Esophagus muscularis mucosa (tissue), 4 donors: ENCODE measurements at regions not wholly inside any gene's neighbourhood (a gene's known extent, or its start where the extent isn't known, plus 50 kb on each side); places are given as distances from the start of the nearest gene placed in this dataset.

Experiments
- DNase-seq: peaks from one replicate; pipeline ENCODE4 v3.0.0-alpha.2; 2017; ENCODE audit errors: extremely low spot score
- H3K27ac ChIP-seq, 4 donors: fragments of 200-600 bp; sonication (generic); replicated peaks in 1 of 4; 1 replicate in 3 of 4; 2 replicates in 1 of 4; pipeline ENCODE4 v1.5.1; 2016 to 2019; ENCODE audit warnings: mild to moderate bottlenecking in 1 of 4
- H3K27me3 ChIP-seq, 4 donors: fragments of 200-600 bp; sonication (generic); one replicate each; pipeline versions ENCODE4 v1.5.1 to v1.6.0; 2016 to 2019
- H3K36me3 ChIP-seq, 4 donors: fragments of 200-600 bp; sonication (generic); one replicate each; pipeline ENCODE4 v1.5.1; 2016 to 2019
- H3K4me1 ChIP-seq, 4 donors: fragments of 200-600 bp; sonication (generic); one replicate each; pipeline ENCODE4 v1.5.1; 2016 to 2019
- H3K4me3 ChIP-seq, 4 donors: fragments of 200-600 bp; sonication (generic); 1 replicate in 2 of 4; 2 replicates in 2 of 4; pipeline ENCODE4 v1.5.1; 2016 to 2019; ENCODE audit warnings: mild to moderate bottlenecking in 4 of 4, moderate library complexity in 1 of 4
- H3K9me3 ChIP-seq, 4 donors: fragments of 200-600 bp; sonication (generic); 1 replicate in 3 of 4; 2 replicates in 1 of 4; pipeline ENCODE4 v1.5.1; 2016 to 2019
- EP300 ChIP-seq: sonication (generic); formaldehyde crosslinking; IDR thresholded peaks from one replicate; pipeline ENCODE4 v1.6.1; 2017; ENCODE audit warnings: antibody characterized with exemption
- POLR2A ChIP-seq: fragments of 450-650 bp; IDR thresholded peaks from one replicate; pipeline ENCODE4 v1.6.1; 2017; ENCODE audit warnings: antibody characterized with exemption, moderate library complexity, mild to moderate bottlenecking, low read depth
- POLR2AphosphoS5 ChIP-seq, 2 donors: sonication (generic); formaldehyde crosslinking; IDR thresholded peaks; one replicate each; pipeline ENCODE4 v1.6.1; 2017; ENCODE audit warnings: antibody characterized with exemption in 2 of 2
- WGBS: methylation state at CpG from one replicate; pipeline ENCODE4 v1.1.5; 2018; 5-methylcytosine and 5-hydroxymethylcytosine counted together
- intact Hi-C: fragments of 100-400 bp; cut with DNase I; formaldehyde crosslinking; loops from one replicate; pipeline ENCODE4 v1.15.1; 2023
- TF ChIP-seq, protein P1 (sequence below), 3 experiments: fragments of 200-600 bp in 2 of 3; fragments of 450-650 bp in 1 of 3; sonication (generic) in 2 of 3; IDR thresholded peaks; one replicate each; pipeline ENCODE4 v1.5.1; 2017 to 2019; ENCODE audit warnings: antibody characterized with exemption in 3 of 3, mild to moderate bottlenecking in 2 of 3, moderate library complexity in 1 of 3

DNA sequence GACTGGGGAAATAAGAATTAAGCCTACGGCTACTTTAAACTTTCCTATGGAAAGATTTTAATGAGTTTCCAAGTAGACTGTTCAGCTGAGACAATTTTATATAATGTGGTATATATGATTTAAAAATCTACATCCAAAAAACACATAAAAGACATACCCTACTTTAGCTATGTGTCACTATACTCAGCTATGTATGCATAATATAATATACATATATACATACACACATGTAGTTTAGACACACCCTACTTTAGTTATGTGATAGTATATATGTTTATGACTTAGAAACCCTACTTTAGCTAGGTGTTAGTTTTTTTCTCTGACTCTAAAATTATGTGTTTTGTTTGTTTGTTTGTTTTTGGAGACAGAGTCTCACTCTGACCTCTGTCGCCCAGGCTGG is 100.5 kb upstream of the DAB2 start:
- H3K4me3 ChIP-seq = no peak overlapping the region
- intact Hi-C loops = no loop called here
- no peaks in the 10 kb centered on the region for H3K36me3 ChIP-seq
- H3K9me3 ChIP-seq = no peaks in the 10 kb centered on the region
- 97% methylated on average over 2 of the region's 2 CpGs for WGBS
- DNase-seq = no peak
- peak overlapping the region in 2 of 4 donors; percentile 19 to 34 for H3K27ac ChIP-seq
- TF ChIP-seq EP300 = no peak
- TF ChIP-seq, protein P1, sequence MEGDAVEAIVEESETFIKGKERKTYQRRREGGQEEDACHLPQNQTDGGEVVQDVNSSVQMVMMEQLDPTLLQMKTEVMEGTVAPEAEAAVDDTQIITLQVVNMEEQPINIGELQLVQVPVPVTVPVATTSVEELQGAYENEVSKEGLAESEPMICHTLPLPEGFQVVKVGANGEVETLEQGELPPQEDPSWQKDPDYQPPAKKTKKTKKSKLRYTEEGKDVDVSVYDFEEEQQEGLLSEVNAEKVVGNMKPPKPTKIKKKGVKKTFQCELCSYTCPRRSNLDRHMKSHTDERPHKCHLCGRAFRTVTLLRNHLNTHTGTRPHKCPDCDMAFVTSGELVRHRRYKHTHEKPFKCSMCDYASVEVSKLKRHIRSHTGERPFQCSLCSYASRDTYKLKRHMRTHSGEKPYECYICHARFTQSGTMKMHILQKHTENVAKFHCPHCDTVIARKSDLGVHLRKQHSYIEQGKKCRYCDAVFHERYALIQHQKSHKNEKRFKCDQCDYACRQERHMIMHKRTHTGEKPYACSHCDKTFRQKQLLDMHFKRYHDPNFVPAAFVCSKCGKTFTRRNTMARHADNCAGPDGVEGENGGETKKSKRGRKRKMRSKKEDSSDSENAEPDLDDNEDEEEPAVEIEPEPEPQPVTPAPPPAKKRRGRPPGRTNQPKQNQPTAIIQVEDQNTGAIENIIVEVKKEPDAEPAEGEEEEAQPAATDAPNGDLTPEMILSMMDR (IDR thresholded peaks at IDR 0.05) = no peak
- TF ChIP-seq POLR2AphosphoS5 (IDR thresholded peaks at IDR 0.05) = no peak
- no peak for TF ChIP-seq POLR2A
- peaks cover 5 to 11% (median 6%) of the 10 kb centered on the region in 4 donors for H3K4me1 ChIP-seq
- no peaks in the 10 kb centered on the region for H3K27me3 ChIP-seq

- DNase-seq = no peak
- intact Hi-C loops = no loop called here
- Histone ChIP-seq H3K27ac (no peak overlapping the region), H3K36me3 (no peaks in the 10 kb centered on the region), H3K9me3 (no peaks in the 10 kb centered on the region), H3K27me3 (no peaks in the 10 kb centered on the region), H3K4me1 (peaks cover 13 to 25% (median 19%) of the 10 kb centered on the region in 4 donors), H3K4me3 (no peak overlapping the region)
- TF ChIP-seq POLR2AphosphoS5 (IDR thresholded peaks at IDR 0.05) (no peak), EP300 (no peak), POLR2A (no peak)
- TF ChIP-seq, protein P1 (IDR thresholded peaks at IDR 0.05) = no peak
- 83% methylated on average over 4 of the region's 4 CpGs for WGBS
These were observed 99.0 kb upstream of the DAB2 start for GRCh38 chr5:39523821-39524220.

DNA sequence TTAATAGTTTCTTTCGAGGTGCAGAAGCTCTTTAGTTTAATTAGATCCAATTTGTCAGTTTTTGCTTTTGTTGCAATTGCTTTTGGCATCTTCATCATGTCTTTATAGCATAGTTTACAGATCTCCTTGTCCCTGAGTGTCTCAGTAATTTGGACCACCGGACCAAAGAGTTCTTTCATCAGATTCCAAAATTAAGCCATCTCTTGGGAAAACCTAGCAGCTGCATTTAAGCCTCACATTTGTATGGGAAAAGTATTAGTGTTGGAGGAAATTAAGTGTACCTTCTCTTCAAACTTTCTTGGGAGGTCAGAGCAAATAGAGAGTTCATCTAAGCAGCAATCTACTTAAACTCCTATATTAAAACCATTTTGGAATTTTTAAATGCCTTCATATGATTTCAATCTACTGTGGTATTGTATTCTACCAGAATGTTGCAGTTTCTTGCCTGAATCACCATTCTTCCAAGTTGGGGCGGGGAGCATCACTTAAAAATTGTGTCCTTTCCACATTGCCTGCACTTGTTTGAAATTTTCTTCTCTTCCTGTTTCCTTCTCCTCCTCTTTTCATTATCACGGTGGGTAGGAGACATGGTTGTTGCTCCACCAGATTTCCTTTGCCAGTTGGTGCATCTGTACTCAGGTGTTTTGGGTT is 97.3 kb upstream of the DAB2 start:
- 70% methylated on average over 4 of the region's 4 CpGs for WGBS
- TF ChIP-seq, protein P1 (IDR thresholded peaks at IDR 0.05) = no peak
- no peak for TF ChIP-seq POLR2AphosphoS5 (IDR thresholded peaks at IDR 0.05)
- TF ChIP-seq EP300 = no peak
- no peak for TF ChIP-seq POLR2A
- intact Hi-C loops = no loop called here
- Histone ChIP-seq H3K4me1 (peaks cover 13 to 43% (median 35%) of the 10 kb centered on the region in 4 donors), H3K27me3 (no peaks in the 10 kb centered on the region), H3K27ac (no peak overlapping the region), H3K36me3 (no peaks in the 10 kb centered on the region), H3K9me3 (no peaks in the 10 kb centered on the region), H3K4me3 (no peak overlapping the region)
- no peak for DNase-seq

DNA sequence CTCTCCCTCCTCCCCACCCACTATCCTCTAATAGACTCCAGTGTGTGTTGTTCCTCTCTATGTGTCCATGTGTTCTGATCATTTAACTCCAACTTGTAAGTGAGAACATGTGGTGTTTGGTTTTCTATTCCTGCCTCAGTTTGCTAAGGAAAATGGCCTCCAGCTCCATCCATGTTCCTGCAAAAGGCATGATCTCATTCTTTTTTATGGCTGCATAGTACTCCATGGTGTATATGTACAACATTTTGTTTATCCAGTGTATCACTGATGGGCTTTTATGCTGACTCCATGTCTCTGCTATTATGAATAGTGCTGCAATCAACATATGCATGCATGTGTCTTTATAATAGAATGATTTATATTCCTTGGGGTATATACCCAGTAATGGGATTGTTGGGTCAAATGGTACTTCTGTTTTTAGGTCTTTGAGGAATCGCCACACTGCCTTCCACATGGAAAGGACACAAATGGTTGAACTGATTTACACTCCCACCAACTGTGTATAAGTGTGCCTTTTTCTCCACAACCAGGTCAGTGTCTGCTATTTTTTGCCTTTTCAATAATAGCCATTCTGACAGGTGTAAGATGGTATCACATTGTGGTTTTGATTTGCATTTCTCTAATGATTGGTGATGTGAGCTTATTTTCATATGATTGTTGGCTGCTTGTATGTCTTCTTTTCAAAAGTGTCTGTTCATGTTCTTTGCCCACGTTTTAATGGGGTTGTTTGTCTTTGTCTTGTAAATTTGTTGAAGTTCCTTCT is 96.5 kb upstream of the DAB2 start:
- Histone ChIP-seq H3K4me3 (no peak overlapping the region), H3K4me1 (peaks cover 9 to 40% (median 35%) of the 10 kb centered on the region in 4 donors), H3K27ac (no peak overlapping the region), H3K36me3 (no peaks in the 10 kb centered on the region), H3K27me3 (no peaks in the 10 kb centered on the region), H3K9me3 (no peaks in the 10 kb centered on the region)
- DNase-seq = no peak
- WGBS = 93% methylated on average over 2 of the region's 2 CpGs
- no peak for TF ChIP-seq POLR2A
- TF ChIP-seq POLR2AphosphoS5 (IDR thresholded peaks at IDR 0.05) = no peak
- TF ChIP-seq, protein P1 (IDR thresholded peaks at IDR 0.05) = no peak
- intact Hi-C loops = no loop called here
